DOHH2 (cell line): ENCODE measurements at regions not wholly inside any gene's neighbourhood (a gene's known extent, or its start where the extent isn't known, plus 50 kb on each side); places are given as distances from the start of the nearest gene placed in this dataset.

Source experiments
- H3F3A ChIP-seq: fragments of 200-600 bp; sonication (generic), shearing (Covaris generic); 2 replicates; pipeline ENCODE4 v1.6.0; 2016; ENCODE audit warnings: antibody characterized with exemption, mild to moderate bottlenecking; ENCODE audit not compliant: control insufficient read depth, insufficient read depth
- H3K27ac ChIP-seq: fragments of 200-600 bp; sonication (generic); 2 replicates; pipeline ENCODE4 v1.5.1; 2014; ENCODE audit warnings: low read depth, mild to moderate bottlenecking, low read length, moderate library complexity
- H3K27me3 ChIP-seq: fragments of 200-600 bp; sonication (generic); 2 replicates; pipeline ENCODE4 v1.6.1; 2014; ENCODE audit warnings: mild to moderate bottlenecking, low read length, mixed read lengths; ENCODE audit not compliant: control insufficient read depth
- H3K36me3 ChIP-seq: fragments of 200-600 bp; sonication (generic); 2 replicates; pipeline ENCODE4 v1.6.1; 2014; ENCODE audit warnings: mild to moderate bottlenecking, low read length, moderate library complexity, mixed read lengths; ENCODE audit not compliant: control insufficient read depth
- H3K4me1 ChIP-seq: fragments of 200-600 bp; sonication (generic); 2 replicates; pipeline ENCODE4 v1.6.1; 2014; ENCODE audit warnings: mild to moderate bottlenecking, low read length, mixed read lengths; ENCODE audit not compliant: control insufficient read depth
- H3K4me2 ChIP-seq: fragments of 200-600 bp; sonication (generic); 2 replicates; pipeline ENCODE4 v1.6.0; 2014; ENCODE audit warnings: mild to moderate bottlenecking, low read length, moderate library complexity
- H3K4me3 ChIP-seq: fragments of 200-600 bp; sonication (generic); 2 replicates; pipeline ENCODE4 v1.5.1; 2014; ENCODE audit warnings: mild to moderate bottlenecking, low read length, mixed read lengths
- H3K79me2 ChIP-seq: fragments of 200-600 bp; sonication (generic); 2 replicates; pipeline ENCODE4 v1.6.1; 2014; ENCODE audit warnings: mild to moderate bottlenecking, low read length, mixed read lengths; ENCODE audit not compliant: control insufficient read depth
- H3K9me2 ChIP-seq: fragments of 200-600 bp; sonication (generic); replicated peaks from 2 replicates; pipeline ENCODE4 v1.6.1; 2014; ENCODE audit warnings: mild to moderate bottlenecking, low read length, mixed read lengths; ENCODE audit not compliant: control insufficient read depth
- H3K9me3 ChIP-seq: fragments of 200-600 bp; sonication (generic); 2 replicates; pipeline ENCODE4 v1.6.1; 2014; ENCODE audit warnings: antibody characterized with exemption, low read length, mixed read lengths; ENCODE audit not compliant: control insufficient read depth, insufficient read depth
- H4K20me1 ChIP-seq: fragments of 200-600 bp; sonication (generic); 2 replicates; pipeline ENCODE4 v1.6.0; 2014; ENCODE audit warnings: low read depth, mild to moderate bottlenecking, antibody characterized with exemption, low read length, moderate library complexity; ENCODE audit not compliant: control insufficient read depth, insufficient read depth
- EZH2phosphoT487 ChIP-seq: fragments of 200-600 bp; sonication (generic); IDR thresholded peaks from 2 replicates; pipeline ENCODE4 v1.6.1; 2017; ENCODE audit warnings: borderline replicate concordance, mild to moderate bottlenecking, antibody characterized with exemption, low read length, moderate library complexity, mixed read lengths
- TF ChIP-seq, protein P1 (sequence below): fragments of 200-600 bp; sonication (generic); IDR thresholded peaks from one replicate; pipeline ENCODE4 v1.5.1; 2014; ENCODE audit warnings: antibody characterized with exemption, mild to moderate bottlenecking, low read depth, low read length; ENCODE audit not compliant: poor library complexity, severe bottlenecking

- H3K27ac ChIP-seq = no peak overlapping the region
- H3K9me3 ChIP-seq = no peaks in the 10 kb centered on the region
These were observed 170.3 kb downstream of the SMC2 start for GRCh38 chr9:104264431-104264830.

GRCh38 chr9:104269374-104269773 is 175.3 kb downstream of the SMC2 start:
- H3K4me3 ChIP-seq = no peak overlapping the region
- H3K4me2 ChIP-seq = no peak overlapping the region
- no peaks in the 10 kb centered on the region for H3K9me2 ChIP-seq
- H3F3A ChIP-seq = no peaks in the 10 kb centered on the region
- TF ChIP-seq EZH2phosphoT487 = no peak
- TF ChIP-seq, protein P1, sequence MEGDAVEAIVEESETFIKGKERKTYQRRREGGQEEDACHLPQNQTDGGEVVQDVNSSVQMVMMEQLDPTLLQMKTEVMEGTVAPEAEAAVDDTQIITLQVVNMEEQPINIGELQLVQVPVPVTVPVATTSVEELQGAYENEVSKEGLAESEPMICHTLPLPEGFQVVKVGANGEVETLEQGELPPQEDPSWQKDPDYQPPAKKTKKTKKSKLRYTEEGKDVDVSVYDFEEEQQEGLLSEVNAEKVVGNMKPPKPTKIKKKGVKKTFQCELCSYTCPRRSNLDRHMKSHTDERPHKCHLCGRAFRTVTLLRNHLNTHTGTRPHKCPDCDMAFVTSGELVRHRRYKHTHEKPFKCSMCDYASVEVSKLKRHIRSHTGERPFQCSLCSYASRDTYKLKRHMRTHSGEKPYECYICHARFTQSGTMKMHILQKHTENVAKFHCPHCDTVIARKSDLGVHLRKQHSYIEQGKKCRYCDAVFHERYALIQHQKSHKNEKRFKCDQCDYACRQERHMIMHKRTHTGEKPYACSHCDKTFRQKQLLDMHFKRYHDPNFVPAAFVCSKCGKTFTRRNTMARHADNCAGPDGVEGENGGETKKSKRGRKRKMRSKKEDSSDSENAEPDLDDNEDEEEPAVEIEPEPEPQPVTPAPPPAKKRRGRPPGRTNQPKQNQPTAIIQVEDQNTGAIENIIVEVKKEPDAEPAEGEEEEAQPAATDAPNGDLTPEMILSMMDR = no peak
- 0 out of 2 replicates have a peak, but pooled peaks cover 3% of the 10 kb centered on the region for H3K27me3 ChIP-seq
- no peaks in the 10 kb centered on the region for H3K36me3 ChIP-seq
- H3K9me3 ChIP-seq = no peaks in the 10 kb centered on the region
- no peak overlapping the region for H3K27ac ChIP-seq
- H3K4me1 ChIP-seq = peaks cover 3% of the 10 kb centered on the region; the same call in 1 of the 2 replicates
- no peaks in the 10 kb centered on the region for H3K79me2 ChIP-seq
- H4K20me1 ChIP-seq = no peaks in the 10 kb centered on the region

More at GRCh38 chr9:104264431-104264830, 170.3 kb downstream of the SMC2 start:
- no peak for TF ChIP-seq EZH2phosphoT487
- TF ChIP-seq, protein P1 = no peak
- Histone ChIP-seq H4K20me1 (no peaks in the 10 kb centered on the region), H3K9me2 (no peaks in the 10 kb centered on the region), H3K79me2 (no peaks in the 10 kb centered on the region), H3K4me3 (no peak overlapping the region), H3K36me3 (no peaks in the 10 kb centered on the region), H3K4me2 (no peak overlapping the region), H3F3A (no peaks in the 10 kb centered on the region), H3K27me3 (peaks cover under 1% of the 10 kb centered on the region; the same call in 1 of the 2 replicates), H3K4me1 (peaks cover 3% of the 10 kb centered on the region; the same call in 1 of the 2 replicates)

GRCh38 chr9:104269996-104270963 is 176.2 kb downstream of the SMC2 start:
- Histone ChIP-seq H3K36me3 (no peaks in the 10 kb centered on the region), H3K27me3 (0 out of 2 replicates have a peak, but pooled peaks cover 3% of the 10 kb centered on the region), H3K79me2 (no peaks in the 10 kb centered on the region), H3K27ac (no peak overlapping the region), H3K9me3 (no peaks in the 10 kb centered on the region), H3K4me3 (no peak overlapping the region), H4K20me1 (no peaks in the 10 kb centered on the region), H3K4me1 (peaks cover 3% of the 10 kb centered on the region; the same call in 1 of the 2 replicates), H3F3A (no peaks in the 10 kb centered on the region), H3K9me2 (no peaks in the 10 kb centered on the region), H3K4me2 (no peak overlapping the region)
- no peak for TF ChIP-seq EZH2phosphoT487
- TF ChIP-seq, protein P1 = no peak
